Esophagus squamous epithelium (tissue), 4 donors: ENCODE measurements at regions not wholly inside any gene's neighbourhood (a gene's known extent, or its start where the extent isn't known, plus 50 kb on each side); places are given as distances from the start of the nearest gene placed in this dataset.

Source experiments
- POLR2A ChIP-seq, 4 donors: fragments of 450-650 bp; IDR thresholded peaks; one replicate each; pipeline ENCODE4 v1.6.1; 2017; ENCODE audit warnings: antibody characterized with exemption in 4 of 4, mild to moderate bottlenecking in 4 of 4, moderate library complexity in 3 of 4
- TF ChIP-seq, protein P1 (sequence below), 6 experiments: fragments of 450-650 bp in 4 of 6; fragments of 200-600 bp in 2 of 6; sonication (generic) in 2 of 6; IDR thresholded peaks; one replicate each; pipeline ENCODE4 v1.5.1; 2016 to 2019; ENCODE audit warnings: antibody characterized with exemption in 6 of 6, mild to moderate bottlenecking in 4 of 6, moderate library complexity in 4 of 6

DNA sequence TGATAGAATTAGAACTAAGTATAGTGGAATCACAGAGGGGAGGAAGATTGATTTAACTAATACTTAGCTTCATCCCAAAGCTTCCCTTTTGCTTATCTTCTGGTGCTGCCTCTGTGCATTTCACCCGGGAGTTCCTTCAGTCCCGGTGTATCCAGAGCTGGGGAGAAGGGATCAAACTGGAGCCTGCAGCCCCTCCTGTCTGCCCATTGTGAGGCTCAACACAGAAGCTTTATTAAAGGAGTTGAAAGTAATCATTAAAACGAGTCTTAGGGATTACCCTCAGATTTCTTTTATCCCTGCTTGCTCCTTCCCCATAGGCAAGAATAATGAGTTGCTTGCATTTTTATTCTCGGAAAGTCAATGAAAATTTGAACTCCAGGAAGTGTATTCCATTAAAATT, 739.7 kb upstream of the DDX18 start:
- TF ChIP-seq, protein P1, sequence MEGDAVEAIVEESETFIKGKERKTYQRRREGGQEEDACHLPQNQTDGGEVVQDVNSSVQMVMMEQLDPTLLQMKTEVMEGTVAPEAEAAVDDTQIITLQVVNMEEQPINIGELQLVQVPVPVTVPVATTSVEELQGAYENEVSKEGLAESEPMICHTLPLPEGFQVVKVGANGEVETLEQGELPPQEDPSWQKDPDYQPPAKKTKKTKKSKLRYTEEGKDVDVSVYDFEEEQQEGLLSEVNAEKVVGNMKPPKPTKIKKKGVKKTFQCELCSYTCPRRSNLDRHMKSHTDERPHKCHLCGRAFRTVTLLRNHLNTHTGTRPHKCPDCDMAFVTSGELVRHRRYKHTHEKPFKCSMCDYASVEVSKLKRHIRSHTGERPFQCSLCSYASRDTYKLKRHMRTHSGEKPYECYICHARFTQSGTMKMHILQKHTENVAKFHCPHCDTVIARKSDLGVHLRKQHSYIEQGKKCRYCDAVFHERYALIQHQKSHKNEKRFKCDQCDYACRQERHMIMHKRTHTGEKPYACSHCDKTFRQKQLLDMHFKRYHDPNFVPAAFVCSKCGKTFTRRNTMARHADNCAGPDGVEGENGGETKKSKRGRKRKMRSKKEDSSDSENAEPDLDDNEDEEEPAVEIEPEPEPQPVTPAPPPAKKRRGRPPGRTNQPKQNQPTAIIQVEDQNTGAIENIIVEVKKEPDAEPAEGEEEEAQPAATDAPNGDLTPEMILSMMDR (IDR thresholded peaks at IDR 0.05) = no peak
- no peak for TF ChIP-seq POLR2A (IDR thresholded peaks at IDR 0.05)
